Cardiac muscle cell (in vitro differentiated cells and primary cell): ENCODE measurements at regions not wholly inside any gene's neighbourhood (a gene's known extent, or its start where the extent isn't known, plus 50 kb on each side); places are given as distances from the start of the nearest gene placed in this dataset.

Experiments used
- DNase-seq, 2 donors: peaks; one replicate each; pipeline versions ENCODE4 v3.0.0 to v3.0.0-alpha.2; 2010 to 2017; ENCODE audit warnings: low read depth in 1 of 2, low spot score in 1 of 2
- H3K27ac ChIP-seq: fragments of 200-600 bp; sonication (generic); 2 replicates; pipeline ENCODE4 v1.5.1; 2016
- H3K27me3 ChIP-seq: fragments of 200-600 bp; sonication (generic); 2 replicates; pipeline ENCODE4 v1.6.0; 2016; ENCODE audit warnings: control low read depth
- H3K36me3 ChIP-seq: fragments of 200-600 bp; sonication (generic); 2 replicates; pipeline ENCODE4 v1.5.1; 2016; ENCODE audit warnings: control low read depth
- H3K4me1 ChIP-seq: fragments of 200-600 bp; sonication (generic); 2 replicates; pipeline ENCODE4 v1.8.1; 2017; ENCODE audit warnings: low read depth, mild to moderate bottlenecking, mixed run types
- H3K4me3 ChIP-seq: fragments of 200-600 bp; sonication (generic); 2 replicates; pipeline ENCODE4 v1.5.1; 2016; ENCODE audit warnings: mild to moderate bottlenecking
- H3K9me3 ChIP-seq: fragments of 200-600 bp; sonication (generic); 2 replicates; pipeline ENCODE4 v1.5.1; 2017; ENCODE audit warnings: low read depth, mild to moderate bottlenecking, control low read depth
- TF ChIP-seq, protein P1 (sequence below): IDR thresholded peaks from 2 replicates; pipeline ENCODE4 v1.5.1; 2012; ENCODE audit warnings: low read depth, mild to moderate bottlenecking, low read length

DNA sequence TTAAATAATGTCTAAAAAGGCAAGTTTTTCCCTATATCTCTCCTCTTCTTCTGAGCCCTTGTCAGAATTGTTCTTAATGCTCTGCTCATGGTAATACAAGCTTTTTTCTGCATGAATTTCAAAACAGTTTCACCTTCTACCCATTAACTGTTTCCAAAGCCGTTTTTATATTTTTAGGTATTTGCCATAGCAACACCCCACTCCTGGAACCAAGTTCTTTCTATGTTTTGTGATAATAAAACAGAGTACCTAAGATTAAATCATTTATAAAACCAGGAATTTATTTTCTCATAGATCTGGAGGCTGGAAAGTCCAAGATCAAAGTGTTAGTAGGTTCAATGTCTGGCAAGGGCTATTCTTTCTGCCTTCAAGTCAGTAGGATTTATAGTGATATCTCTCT is 497.4 kb downstream of the ETS1 start:
- Histone ChIP-seq H3K27ac (no peak overlapping the region), H3K27me3 (no peaks in the 10 kb centered on the region), H3K4me3 (no peak overlapping the region), H3K4me1 (no peaks in the 10 kb centered on the region), H3K36me3 (no peaks in the 10 kb centered on the region), H3K9me3 (no peaks in the 10 kb centered on the region)
- DNase-seq = no peak
- TF ChIP-seq, protein P1, sequence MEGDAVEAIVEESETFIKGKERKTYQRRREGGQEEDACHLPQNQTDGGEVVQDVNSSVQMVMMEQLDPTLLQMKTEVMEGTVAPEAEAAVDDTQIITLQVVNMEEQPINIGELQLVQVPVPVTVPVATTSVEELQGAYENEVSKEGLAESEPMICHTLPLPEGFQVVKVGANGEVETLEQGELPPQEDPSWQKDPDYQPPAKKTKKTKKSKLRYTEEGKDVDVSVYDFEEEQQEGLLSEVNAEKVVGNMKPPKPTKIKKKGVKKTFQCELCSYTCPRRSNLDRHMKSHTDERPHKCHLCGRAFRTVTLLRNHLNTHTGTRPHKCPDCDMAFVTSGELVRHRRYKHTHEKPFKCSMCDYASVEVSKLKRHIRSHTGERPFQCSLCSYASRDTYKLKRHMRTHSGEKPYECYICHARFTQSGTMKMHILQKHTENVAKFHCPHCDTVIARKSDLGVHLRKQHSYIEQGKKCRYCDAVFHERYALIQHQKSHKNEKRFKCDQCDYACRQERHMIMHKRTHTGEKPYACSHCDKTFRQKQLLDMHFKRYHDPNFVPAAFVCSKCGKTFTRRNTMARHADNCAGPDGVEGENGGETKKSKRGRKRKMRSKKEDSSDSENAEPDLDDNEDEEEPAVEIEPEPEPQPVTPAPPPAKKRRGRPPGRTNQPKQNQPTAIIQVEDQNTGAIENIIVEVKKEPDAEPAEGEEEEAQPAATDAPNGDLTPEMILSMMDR = no peak

DNA sequence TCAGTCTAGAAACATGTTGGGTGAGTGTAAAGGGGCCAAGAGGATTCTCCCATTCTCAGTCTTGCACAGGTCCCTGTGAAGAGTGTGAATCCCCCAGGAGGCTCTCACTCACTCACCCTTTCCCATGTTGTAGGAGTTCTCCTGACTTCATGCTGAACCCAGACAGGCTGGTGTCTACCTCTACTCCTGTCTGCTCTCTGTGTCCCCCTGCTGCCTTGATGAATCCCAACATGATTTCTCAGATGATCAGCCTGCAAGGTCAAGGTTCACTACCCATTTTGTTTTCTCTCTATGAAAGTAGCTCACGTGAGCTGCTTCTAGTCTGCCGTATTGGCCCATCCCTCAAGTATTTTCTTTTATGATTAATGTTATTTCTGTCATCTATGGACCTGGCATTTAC is 500.6 kb downstream of the ETS1 start:
- Histone ChIP-seq H3K9me3 (no peaks in the 10 kb centered on the region), H3K4me3 (no peak overlapping the region), H3K4me1 (no peaks in the 10 kb centered on the region), H3K27me3 (no peaks in the 10 kb centered on the region), H3K27ac (no peak overlapping the region), H3K36me3 (no peaks in the 10 kb centered on the region)
- DNase-seq = no peak
- TF ChIP-seq, protein P1 = no peak

DNA sequence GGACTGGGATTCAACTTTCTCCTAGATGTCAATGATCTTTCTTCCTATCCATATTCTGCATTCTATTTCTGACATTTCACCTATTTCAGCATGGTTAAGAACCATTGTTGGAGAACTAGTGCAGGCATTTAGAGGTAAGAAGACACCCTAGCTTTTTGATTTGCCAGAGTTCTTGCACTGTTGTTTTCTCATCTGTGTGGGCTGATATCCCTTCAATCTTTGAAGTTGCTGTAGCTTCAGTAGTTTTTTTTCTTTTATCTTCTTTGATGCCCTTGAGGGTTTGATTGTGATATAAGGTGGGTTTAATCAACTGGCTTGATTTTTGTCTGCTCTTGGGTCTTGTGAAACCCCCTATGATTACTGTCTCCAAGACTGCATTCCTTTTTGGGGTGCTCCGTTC is 502.1 kb downstream of the ETS1 start:
- Histone ChIP-seq H3K27ac (no peak overlapping the region), H3K4me1 (no peaks in the 10 kb centered on the region), H3K9me3 (no peaks in the 10 kb centered on the region), H3K27me3 (no peaks in the 10 kb centered on the region), H3K4me3 (no peak overlapping the region), H3K36me3 (no peaks in the 10 kb centered on the region)
- no peak for DNase-seq
- TF ChIP-seq, protein P1 = no peak

DNA sequence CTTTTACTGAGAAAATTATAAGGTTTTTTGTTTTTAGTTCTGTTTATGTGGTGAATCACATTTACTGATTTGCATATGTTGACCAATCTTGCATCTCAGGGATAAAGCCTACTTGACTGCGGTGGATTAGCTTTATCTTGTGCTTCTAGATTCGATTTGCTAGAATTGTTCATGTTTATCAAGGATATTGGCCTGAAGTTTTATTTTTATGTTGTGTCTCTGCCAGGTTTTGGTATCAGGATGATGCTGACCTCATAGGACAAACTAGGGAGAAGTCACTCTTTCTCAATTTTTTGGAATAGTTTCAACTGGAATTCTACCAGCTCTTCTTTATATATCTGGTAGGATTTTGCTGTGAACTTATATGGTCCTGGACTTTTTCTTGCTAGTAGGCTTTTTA is 504.8 kb downstream of the ETS1 start:
- no peaks in the 10 kb centered on the region for H3K9me3 ChIP-seq
- no peak overlapping the region for H3K4me3 ChIP-seq
- TF ChIP-seq, protein P1 = no peak
- DNase-seq = peak in 1 of 2 donors; percentile 6
- no peak overlapping the region for H3K27ac ChIP-seq
- H3K36me3 ChIP-seq = no peaks in the 10 kb centered on the region
- H3K27me3 ChIP-seq = no peaks in the 10 kb centered on the region
- H3K4me1 ChIP-seq = no peaks in the 10 kb centered on the region

DNA sequence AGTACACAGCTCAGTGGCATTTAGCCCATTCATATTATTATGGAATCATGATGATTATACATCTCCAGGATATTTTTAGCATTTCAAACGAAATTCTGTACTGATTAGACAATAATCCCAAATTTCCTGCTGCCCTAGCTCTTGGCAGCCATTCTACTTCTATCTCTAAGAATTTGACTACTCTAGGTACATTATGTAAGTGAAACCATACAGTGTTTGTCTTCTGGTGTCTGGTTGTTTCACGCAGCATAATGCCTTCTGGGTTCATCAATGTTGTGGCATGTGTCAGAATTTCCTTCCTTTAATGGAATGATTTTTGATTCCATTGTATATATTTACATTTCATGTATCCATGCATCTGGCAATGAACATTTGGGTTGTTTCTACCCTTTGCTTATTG is 517.7 kb downstream of the ETS1 start:
- no peak overlapping the region for H3K4me3 ChIP-seq
- DNase-seq = no peak
- no peaks in the 10 kb centered on the region for H3K27me3 ChIP-seq

More for the DNA sequence above, 517.7 kb downstream of the ETS1 start:
- H3K36me3 ChIP-seq = no peaks in the 10 kb centered on the region
- TF ChIP-seq, protein P1 = no peak
- H3K4me1 ChIP-seq = no peaks in the 10 kb centered on the region
- no peaks in the 10 kb centered on the region for H3K9me3 ChIP-seq
- H3K27ac ChIP-seq = no peak overlapping the region
